ENCODE measurements at regions not wholly inside any gene's neighbourhood (a gene's known extent, or its start where the extent isn't known, plus 50 kb on each side); places are given as distances from the start of the nearest gene placed in this dataset.

DNA sequence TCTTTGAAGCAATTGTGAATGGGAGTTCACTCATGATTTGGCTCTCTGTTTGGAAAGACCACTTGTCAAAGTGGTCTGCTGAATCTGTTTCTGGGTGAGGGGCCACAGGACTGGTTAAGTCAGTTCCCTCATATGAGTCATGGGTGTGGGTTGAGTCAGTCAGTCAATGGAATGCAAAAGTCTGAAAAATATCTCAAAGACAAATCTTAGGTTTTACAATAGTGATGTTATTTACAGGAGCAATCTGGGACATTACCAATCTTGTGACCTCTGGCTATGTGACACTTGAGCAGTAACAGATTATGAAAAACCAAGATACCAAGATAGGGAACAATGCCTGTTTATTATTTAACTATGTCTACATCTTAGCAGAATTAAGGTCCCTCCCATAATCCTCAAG is 311.6 kb downstream of the AASDHPPT start:
- Histone ChIP-seq H3K9ac (ENCODE audit: insufficient read depth in 1 of 2, low read depth in 2 of 2, low read length in 2 of 2) (no peak overlapping the region), H3K36me3 (ENCODE audit: control insufficient read depth, insufficient read depth, low read length) (no peaks in the 10 kb centered on the region), H3K9me1 (ENCODE audit: control insufficient read depth, insufficient read depth, low read length) (no peaks in the 10 kb centered on the region), H3K4me1 (replicated peaks in 1 of 2; ENCODE audit: control insufficient read depth in 2 of 2, insufficient read depth in 2 of 2, low read length in 2 of 2) (no peaks in the 10 kb centered on the region), H3K9me3 (replicated peaks; ENCODE audit: control insufficient read depth, insufficient read depth, low read depth, low read length) (no peaks in the 10 kb centered on the region), H3K79me2 (ENCODE audit: control insufficient read depth, insufficient read depth, low read length) (no peaks in the 10 kb centered on the region), H3K27me3 (ENCODE audit: control insufficient read depth in 2 of 2, insufficient read depth in 2 of 2, low read length in 2 of 2) (no peaks in the 10 kb centered on the region), H3K4me2 (ENCODE audit: insufficient read depth, low read length) (no peak overlapping the region), H3K4me3 (no peak overlapping the region), H3K27ac (ENCODE audit: extremely low read depth, low read depth, low read length) (no peak overlapping the region), H2AFZ (ENCODE audit: low read depth, low read length) (no peak overlapping the region), H4K20me1 (replicated peaks; ENCODE audit: control insufficient read depth, insufficient read depth, low read length) (no peaks in the 10 kb centered on the region)
- DNase-seq (ENCODE audit: extremely low read depth in 1 of 4, low spot score in 3 of 4), result no peak
- ChIA-PET POLR2A (no interaction called here), CTCF (ENCODE audit: low intra/inter-chr PET ratio) (no interaction called here)
- no peak for FAIRE-seq
- in situ Hi-C loops (cut with MboI) (no loop called here), intact Hi-C loops (cut with micrococcal nuclease) (no loop called here)
- no TSS peak for BruUV-seq (replicated peaks)
- TF ChIP-seq ZNF140 (CRISPR knock-in tag; IDR thresholded peaks at IDR 0.05) (no peak), ZNF347 (CRISPR knock-in tag; IDR thresholded peaks at IDR 0.05; ENCODE audit: low read depth) (no peak), ZFP1 (CRISPR knock-in tag; IDR thresholded peaks at IDR 0.05) (no peak), CEBPG (CRISPR knock-in tag; IDR thresholded peaks at IDR 0.05) (no peak), CEBPG (tag; conservative IDR thresholded peaks at IDR 0.05 in 1 of 2, IDR thresholded peaks at IDR 0.05 in 1 of 2) (no peak)
- TF ChIP-seq, protein P1, sequence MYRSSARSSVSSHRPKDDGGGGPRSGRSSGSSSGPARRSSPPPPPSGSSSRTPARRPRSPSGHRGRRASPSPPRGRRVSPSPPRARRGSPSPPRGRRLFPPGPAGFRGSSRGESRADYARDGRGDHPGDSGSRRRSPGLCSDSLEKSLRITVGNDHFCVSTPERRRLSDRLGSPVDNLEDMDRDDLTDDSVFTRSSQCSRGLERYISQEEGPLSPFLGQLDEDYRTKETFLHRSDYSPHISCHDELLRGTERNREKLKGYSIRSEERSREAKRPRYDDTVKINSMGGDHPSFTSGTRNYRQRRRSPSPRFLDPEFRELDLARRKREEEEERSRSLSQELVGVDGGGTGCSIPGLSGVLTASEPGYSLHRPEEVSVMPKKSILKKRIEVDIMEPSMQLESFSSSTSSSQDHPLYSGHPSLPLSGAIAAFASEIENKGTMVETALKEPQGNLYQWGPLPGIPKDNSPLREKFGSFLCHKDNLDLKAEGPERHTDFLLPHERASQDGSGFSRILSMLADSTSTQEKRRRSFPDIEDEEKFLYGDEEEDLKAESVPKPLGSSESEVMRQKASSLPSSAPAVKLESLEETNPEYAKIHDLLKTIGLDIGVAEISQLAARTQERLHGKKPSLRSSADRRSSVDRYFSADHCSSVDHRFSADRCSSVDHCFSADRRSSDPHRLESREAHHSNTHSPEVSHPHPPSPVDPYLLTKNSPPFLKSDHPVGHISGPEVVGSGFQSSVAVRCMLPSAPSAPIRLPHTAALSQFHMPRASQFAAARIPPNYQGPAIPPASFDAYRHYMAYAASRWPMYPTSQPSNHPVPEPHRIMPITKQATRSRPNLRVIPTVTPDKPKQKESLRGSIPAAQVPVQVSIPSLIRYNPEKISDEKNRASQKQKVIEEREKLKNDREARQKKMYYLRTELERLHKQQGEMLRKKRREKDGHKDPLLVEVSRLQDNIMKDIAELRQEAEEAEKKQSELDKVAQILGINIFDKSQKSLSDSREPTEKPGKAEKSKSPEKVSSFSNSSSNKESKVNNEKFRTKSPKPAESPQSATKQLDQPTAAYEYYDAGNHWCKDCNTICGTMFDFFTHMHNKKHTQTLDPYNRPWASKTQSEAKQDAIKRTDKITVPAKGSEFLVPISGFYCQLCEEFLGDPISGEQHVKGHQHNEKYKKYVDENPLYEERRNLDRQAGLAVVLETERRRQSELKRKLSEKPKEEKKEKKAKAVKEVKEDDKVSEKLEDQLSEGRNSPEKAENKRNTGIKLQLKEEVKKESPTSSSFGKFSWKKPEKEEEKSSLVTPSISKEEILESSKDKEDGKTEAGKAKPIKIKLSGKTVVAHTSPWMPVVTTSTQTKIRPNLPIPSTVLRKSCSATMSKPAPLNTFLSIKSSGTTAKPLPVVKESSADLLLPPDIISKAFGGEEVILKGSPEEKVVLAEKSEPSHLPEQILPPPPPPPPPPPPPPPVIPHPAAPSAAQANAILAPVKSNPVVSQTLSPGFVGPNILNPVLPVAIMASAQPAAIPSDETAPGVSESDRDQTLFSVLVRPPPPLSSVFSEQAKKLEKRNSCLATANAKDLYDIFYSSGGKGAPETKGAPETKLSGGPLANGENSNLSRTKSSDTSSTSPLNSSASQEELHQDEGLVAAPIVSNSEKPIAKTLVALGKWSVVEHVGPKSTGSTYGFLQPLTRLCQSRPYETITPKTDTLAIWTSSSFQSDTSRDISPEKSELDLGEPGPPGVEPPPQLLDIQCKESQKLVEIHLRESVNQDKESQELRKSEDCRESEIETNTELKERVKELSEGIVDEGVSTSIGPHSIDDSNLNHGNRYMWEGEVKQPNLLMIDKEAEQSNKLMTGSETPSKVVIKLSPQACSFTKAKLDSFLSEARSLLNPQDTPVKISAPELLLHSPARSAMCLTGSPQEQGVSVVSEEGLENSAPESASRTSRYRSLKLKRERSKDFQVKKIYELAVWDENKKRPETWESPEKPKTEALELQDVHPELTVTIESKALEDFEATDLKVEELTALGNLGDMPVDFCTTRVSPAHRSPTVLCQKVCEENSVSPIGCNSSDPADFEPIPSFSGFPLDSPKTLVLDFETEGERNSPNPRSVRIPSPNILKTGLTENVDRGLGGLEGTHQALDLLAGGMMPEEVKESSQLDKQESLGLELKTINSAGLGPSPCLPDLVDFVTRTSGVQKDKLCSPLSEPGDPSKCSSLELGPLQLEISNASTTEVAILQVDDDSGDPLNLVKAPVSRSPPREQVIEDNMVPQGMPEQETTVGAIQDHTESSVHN (IDR thresholded peaks at IDR 0.05; ENCODE audit: borderline replicate concordance in 1 of 2, low read depth in 1 of 2), result no peak
- TF ChIP-seq, protein P2, sequence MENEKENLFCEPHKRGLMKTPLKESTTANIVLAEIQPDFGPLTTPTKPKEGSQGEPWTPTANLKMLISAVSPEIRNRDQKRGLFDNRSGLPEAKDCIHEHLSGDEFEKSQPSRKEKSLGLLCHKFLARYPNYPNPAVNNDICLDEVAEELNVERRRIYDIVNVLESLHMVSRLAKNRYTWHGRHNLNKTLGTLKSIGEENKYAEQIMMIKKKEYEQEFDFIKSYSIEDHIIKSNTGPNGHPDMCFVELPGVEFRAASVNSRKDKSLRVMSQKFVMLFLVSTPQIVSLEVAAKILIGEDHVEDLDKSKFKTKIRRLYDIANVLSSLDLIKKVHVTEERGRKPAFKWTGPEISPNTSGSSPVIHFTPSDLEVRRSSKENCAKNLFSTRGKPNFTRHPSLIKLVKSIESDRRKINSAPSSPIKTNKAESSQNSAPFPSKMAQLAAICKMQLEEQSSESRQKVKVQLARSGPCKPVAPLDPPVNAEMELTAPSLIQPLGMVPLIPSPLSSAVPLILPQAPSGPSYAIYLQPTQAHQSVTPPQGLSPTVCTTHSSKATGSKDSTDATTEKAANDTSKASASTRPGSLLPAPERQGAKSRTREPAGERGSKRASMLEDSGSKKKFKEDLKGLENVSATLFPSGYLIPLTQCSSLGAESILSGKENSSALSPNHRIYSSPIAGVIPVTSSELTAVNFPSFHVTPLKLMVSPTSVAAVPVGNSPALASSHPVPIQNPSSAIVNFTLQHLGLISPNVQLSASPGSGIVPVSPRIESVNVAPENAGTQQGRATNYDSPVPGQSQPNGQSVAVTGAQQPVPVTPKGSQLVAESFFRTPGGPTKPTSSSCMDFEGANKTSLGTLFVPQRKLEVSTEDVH (IDR thresholded peaks at IDR 0.05; ENCODE audit: low read depth, partially characterized antibody), result no peak
- no peak for ATAC-seq

Measured in K562 (cell line).